Muscle of back (tissue), 3 donors: ENCODE measurements at regions not wholly inside any gene's neighbourhood (a gene's known extent, or its start where the extent isn't known, plus 50 kb on each side); places are given as distances from the start of the nearest gene placed in this dataset.

Source experiments
- DNase-seq, 3 donors: peaks; one replicate each; pipeline versions ENCODE4 v3.0.0 to v3.0.0-alpha.2; 2013

DNA sequence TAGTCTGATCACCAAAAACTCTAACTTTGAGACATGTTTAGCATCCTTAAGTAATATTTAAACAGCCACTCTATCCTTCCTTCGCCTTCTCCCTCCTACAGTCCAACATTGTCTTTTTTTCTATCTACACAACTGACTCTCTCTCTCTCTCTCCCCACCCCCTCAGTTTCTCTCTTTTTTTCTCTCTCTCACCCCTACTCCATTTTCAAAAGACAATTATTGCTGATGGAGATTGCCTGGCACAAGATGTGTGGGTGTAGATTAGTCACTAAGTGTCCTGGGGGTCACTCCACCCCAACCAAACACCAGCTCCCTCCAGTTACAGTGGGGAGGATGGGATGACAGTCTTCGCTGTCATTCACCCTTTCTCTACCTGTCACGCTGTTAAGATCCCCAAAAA lies 94.5 kb upstream of the NFIA start:
- DNase-seq = no peak

DNA sequence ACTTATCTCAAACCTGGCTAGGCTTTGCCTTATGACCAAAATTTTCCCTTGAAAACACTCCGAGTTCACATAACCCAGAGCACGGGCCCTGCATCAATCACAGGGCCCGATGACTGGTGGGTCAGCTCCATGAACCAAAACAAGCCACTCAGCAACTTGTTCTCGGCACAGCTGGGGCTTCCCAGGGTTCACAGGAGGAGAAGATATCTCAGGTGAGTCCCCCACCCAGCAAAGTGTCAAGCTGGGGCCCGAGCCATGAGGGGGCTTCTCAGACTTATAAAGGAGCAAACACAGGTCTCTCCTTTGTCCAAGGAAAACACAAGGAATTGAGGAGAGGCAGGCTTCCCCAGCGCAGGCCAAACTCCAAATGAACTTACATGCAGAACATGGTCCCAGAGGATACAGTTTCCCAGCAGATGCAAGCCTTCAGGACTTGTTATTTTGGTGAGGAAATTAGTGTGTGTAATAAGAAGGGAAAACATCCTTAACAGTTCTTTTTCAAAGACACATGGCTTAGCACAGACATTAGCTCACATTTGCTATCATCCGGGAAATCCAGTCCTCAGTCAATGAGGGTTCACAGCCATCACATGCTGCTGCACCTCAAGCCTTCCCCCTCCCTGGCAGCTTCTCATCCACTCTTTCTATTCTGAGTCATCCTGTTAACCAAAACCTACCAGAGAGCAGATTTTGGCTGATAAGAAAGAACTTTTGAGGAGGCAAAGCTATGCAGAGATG lies 98.1 kb upstream of the NFIA start:
- DNase-seq = peak; percentile 74 to 91 (median 86)

DNA sequence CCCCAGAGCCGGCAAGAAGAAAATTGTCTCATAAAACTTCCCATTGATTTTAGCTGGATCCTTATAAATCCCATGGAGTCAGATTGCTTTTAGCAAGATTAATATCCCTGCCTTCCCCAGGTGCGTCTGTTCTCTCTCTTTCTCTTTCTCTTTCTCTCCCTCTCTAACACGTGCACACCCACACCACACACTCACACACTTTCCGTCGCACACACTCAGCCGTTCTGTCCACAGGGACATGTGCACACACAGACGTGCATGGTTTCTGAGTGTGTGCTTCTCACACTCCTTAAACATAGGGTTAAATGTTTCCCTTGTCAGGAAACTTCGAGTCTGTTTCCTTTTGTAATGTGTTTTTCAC lies 98.7 kb upstream of the NFIA start:
- peak in 1 of 3 donors; percentile 17 for DNase-seq

DNA sequence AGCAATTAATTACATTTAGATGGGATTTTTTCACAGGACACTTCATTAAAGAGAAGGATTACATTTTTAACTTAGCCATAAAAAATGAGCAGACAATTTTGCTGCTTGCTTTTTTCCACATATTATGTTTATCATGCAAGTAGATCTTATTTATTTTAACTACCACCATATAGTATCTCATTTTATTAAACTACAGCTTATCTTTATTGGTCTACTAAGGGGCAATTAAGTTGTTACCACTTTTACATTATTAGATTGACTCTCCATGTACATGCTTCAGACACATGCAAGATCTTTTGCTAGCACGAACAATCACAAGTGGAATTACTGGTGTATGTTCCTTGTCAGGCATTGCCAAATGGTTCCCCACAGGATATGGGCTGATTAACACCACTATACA lies 99.8 kb upstream of the NFIA start:
- no peak for DNase-seq

DNA sequence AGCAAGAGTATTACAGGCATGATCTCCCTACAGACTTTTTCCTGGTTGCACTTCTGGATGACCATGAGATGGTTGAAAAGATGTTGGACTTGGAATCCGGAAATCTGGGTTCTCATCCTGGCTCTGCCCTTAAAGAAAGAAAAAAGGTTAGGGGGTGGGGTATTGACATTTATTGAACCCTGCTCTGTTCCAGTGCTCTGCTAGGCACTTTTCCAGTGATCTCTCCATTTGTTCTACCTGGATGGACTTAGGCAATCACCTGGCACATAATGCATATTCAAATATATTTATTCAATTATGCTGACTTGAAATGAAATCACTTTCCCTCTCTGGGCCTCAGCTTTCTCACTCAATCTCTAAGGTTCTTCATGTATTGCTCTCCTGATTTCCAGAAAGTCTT lies 101.0 kb upstream of the NFIA start:
- DNase-seq = no peak

DNA sequence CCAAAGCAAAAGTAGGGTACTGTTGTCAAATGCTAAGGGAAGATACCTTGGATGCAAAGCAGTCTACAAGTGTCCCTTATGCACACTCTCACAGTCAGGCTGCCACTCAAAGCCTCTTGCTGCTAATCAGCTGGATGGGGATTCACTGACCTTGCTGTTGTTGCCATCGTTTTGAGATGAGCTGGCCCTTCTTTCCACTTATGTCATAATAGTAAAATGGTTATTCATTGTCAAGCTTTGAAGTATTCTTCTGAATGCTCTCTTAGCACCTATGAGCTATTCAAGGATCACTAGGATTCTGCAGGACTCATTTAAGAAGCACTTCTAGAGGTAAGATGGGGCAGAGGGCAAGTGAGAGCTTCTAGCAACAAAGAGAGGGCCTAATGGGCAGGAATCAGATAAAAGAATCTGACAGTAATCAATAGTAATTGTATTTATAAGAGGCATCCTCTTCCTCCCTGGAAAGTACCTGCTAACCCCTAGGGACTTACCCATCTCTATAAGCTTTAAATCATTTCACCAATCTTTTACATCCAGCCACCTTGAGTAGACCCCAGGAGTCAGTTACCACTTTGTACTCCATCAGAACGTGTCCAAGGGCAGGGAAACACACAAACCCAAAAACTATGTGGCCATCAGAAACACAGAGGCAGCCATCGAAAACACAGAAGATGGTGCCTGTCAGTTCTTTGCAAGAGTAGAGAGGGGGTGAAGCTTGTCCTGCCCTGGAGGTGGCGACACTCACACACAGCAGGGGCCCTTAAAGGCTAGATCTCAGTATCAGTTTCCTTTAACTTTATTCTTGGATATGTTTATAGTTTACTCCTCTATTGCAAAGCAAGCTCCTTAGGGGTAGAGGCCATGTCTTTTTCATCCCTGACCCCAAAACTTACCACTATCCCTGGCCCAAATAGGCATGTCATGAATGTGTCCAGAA lies 103.7 kb upstream of the NFIA start:
- peak in 1 of 3 donors; percentile 45 for DNase-seq

DNA sequence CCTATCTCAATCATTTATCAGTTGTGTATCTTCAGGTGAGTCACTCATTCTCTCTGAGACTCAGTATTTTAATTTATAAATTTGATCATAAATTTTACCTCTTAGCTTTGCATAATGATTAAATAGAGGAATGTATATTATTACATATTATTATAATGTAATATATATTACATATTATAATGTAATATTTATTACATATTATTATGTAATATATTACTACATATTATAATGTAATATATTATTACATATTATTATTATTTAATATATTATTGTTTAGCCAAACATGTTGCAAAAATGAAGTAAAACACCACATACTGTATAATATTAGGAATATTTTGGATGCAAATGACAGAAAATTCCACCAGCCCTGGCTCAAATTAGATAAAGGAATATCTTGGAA lies 104.7 kb upstream of the NFIA start:
- DNase-seq = no peak

DNA sequence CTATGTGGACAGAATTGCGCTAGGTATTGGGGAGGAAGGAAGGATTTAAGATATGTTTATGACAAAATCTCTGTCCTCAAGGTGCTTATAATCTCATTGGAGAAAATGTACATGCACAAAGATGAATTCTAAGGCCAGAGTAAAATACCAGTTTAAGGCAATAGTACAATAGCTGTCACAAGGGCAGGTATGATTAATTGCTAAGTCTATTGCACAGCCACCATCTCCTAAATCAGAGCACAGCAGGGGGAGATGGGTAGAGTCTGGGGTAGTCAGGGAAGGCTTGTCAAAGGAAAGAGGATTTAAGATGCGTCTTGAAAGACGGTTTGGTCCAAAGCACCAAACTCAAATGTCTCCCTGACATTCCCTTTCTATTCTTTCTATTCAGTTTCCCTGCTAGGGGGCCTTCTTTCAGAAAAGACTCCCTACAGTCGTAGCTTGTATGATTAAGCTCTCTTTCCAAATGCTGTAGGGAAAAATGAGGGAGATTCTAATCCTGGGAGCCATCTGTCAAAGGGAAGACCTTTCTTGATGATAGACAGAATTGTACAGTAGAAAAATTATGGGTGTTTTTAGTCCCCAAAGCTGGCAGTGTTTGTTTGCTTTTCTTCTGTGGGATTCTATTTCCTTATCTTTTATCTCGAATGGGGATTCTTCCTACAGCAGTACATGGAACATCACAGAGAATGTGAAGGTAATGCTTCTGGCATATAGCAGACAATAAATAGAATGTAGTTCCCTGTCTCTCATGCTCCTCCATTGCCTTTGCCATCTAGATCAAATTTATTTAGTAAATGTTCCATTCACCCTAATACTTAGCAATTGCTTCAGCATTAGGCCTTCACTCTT lies 107.6 kb upstream of the NFIA start:
- DNase-seq = no peak

DNA sequence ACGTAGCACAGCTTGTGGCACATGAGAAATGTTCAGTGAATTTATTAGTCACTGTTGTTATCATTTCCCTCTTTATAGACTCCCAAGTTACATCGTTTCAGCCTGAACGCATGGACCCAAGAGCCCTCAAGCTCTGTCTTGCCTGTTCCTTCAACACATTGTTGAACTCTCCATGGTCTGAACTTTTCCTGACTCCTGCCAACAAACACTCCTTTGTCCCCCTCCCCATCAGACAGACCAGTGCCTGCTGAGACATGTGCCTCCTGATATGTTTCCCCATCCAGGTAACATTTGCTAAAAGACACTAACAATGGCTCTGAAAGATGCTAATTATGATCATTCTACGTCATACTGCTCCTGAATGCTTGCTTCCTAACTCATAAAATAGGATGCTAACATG lies 108.7 kb upstream of the NFIA start:
- no peak for DNase-seq

DNA sequence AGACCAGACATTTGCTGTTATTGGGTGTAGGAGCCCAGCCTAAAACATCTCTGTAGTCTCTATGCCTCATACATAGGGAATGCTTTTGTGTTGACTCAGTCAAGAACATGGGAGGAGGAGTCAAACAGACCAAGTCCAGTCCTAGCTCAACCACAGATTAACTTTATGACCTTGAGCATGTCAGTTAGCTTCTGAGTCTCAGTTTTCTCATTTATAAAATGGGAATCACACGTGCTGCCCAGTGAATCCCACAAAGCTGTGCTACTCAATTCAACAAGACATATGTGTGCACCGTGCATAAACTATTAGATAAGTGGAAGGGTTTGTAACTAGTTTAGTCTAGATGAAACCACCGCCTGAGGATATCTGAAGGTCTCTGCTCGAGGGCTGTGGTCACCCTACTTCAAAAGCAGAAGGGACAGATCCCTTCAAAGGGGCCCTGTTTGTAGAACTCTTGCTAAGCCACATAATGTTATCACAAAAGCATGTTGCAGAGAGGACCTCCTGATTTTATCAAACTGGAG lies 109.5 kb upstream of the NFIA start:
- DNase-seq = peak in 1 of 3 donors; percentile 53

DNA sequence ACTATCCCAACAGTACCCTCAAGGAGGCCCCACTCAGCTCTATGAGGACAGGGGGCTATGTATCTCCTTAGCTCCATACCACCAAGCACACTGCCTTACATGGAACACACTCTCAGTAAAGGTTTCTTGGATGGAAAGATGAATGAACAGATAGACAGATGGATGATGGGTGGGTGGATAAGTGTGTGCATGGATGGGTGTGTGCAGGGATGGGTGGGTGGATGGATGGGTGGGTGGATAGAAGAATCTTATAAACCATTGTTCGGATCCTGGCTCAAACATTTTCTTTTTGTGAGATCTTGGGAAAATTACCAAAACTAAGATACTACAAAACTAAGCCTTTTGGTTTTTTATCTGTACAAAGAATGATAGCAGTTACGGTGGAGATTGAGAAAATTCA lies 111.0 kb upstream of the NFIA start:
- DNase-seq = no peak

DNA sequence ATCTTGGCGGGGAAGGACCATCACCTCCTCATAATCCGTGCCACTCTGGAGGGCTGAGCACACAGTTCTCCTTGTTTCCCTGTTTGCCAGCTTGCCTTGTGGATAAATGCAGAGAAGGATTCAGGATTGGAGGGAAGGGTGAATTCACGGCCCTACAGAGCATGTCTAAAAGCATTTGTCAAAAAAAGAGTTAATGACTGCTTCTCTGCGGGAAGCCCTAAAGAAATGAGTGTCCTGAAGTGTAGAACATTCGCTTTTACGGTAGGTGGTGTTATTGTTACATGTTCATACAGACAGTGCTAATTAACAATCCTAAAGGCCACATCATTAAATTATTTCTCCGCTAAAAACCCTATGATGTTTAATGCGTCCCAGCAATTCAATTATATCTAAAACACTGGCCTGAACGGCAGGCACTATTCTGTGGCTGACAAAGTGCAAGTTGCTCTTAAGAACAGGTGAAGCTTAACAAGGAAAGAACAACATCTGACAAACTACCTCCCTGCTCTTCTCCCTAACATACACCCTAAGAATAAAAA lies 112.3 kb upstream of the NFIA start:
- peak; percentile 45 to 81 (median 47) for DNase-seq

DNA sequence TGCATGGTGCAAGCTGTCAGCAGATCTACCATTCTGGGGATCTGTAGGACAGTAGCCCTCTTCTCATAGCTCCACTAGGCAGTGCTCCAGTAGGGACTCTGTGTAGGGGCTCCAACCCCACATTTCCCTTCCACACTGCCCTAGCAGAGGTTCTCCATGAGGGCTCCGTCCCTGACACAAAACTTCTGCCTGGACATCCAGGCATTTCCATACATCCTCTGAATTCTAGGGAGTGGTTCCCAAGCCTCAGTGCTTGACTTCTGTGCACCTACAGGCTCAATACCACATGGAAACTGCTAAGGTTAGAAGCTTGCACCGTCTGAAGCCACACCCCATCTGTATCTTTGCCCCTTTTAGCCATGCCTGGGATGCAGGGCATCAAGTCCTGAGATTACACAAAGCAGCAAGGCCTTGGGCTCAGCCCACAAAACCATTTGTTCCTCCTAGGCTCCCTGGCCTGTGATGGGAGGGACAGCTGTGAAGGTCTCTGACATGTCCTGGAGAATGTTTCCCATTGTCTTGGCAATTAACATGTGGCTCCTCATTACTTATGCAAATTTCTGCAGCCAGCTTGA lies 117.0 kb upstream of the NFIA start:
- no peak for DNase-seq

DNA sequence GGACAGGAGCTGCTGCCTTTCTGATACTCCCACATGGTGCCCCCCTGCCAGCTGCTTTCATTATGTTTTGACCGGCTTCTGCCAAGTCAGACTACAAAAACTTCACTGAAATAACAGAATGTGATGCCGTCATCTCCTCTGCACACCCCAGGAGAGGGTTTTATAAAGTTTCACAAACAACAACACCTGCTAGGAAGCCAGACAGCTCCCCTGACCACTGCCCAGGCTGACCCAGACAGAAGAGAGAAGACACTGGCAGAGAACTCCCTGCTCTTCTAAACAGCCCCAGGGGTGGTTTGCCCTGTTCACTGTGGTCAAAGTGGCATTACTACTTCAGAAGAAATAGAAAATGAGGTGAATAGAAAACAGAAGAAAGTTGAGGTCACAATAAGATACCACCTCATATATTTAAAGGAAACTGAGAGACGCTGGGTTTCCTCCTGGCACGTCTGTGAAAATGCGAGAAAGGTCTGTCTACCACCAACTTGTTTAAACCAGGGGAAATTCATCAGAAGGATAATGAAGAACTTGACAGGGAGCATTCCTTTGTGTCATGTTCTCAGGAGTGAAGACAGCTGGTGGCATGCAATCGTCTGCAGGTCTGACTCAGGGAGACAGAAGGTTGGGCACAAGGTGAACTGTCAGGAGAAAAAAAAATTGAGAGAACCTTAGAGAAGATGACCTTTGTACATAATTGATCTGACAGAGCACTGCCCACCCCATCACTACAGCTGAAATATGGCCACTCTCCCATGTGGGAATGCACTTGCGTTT lies 119.0 kb upstream of the NFIA start:
- DNase-seq = no peak

DNA sequence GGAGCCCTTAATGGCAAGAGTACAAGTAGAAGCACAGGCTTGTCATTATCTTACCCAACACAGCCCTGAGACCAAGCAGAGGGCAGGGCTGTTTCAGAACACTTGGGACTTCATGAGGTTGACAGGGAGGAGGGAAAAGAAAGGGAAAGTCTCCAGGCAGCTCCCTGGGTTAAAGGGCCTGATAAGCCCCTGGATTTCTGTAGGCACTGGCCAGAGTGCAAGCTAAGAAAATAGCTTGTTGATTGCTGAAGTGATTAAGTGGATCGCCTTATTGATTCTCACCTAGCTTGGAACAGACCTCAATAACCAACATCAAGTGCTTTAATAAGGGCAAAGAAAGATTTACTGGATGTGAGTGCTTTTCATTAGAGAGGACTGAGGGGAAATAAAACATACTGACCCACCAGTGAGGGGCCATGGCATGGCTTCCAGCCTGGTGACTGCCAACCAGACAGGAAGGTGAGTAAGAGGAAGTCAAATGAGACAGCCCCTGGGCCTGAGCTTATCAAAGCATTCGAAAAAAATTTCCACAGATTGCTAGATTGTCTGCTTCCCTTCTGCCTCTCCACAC lies 121.4 kb upstream of the NFIA start:
- DNase-seq = no peak

DNA sequence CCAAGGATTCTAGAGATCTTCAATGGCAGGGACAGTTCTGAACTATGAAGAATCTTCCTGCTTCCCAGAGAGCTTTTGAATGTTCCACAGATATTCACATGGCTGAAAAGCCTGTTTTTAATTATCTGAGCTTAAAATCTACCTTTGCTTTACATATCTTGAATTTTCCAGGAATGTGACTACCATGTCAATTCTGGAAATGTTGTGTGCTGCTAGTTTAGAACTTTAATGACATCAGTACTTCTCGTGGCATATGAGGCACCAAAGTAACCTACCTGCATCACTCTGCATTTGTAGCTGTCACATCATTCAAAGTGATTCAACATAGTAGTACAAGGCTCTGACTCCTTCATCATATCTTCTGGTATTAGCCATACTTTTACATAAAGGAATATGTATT lies 122.7 kb upstream of the NFIA start:
- no peak for DNase-seq

DNA sequence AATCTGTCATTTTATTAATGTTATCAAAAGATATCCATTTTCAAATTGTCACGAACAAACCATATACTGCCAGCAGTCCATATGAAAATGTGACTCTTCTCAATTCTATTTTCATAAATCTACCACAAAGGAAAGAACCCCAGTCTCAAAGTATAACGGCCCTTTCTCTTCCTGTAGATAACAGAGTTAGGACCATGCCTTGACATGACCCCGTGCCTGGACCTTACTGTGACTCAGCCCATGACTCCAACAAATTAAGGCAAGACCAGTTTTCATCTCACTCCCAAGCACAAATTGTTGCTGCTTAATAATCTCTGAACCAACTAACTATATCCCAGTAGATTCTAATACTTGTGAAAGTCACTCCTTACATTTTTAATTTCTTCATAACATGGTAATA lies 124.4 kb upstream of the NFIA start:
- no peak for DNase-seq

DNA sequence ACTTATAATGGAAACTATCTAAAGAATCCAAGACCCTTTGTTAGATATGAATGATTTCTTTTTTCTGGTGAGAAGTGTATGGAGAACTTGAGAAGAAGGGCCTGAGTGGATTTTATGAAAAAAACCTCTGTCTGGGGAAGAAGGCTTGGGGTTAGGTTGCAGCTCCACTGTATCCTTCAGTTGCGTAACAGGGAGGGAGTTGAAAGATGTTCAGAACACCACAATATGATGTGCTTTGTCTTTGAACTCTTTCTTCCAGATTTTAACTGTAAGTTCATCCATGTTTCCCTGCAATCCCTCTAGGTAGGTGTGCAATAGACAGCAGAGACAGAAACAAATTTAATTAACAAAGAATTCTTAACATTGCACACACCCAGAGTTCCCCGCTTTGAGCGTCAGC lies 125.8 kb upstream of the NFIA start:
- DNase-seq = no peak

DNA sequence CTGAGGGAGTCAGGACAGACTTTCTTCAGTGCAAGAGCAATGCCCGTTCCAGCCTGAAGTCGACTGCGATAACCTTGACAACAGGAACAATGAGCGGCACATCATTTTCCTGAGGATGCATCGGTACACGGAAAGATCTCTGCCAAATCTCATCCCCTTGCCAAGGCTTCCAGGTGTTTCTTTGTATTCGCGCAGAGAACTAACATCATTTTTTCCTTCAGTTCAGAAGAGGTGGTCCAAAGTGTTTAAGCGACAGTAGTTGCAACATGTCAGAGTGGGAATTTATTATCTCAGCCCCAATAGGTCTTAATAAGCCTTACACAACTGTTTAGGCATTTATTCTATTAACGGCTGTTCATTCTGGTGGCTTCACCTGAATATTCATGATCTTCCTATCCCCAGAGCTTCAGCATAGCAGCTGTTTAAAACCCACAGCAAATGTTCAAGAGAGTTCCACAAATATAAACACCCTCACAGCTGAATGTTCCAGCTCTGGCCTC lies 129.7 kb upstream of the NFIA start:
- DNase-seq = peak in 2 of 3 donors; percentile 22 to 49
